Heart right ventricle (tissue), 16 donors: ENCODE measurements at regions not wholly inside any gene's neighbourhood (a gene's known extent, or its start where the extent isn't known, plus 50 kb on each side); places are given as distances from the start of the nearest gene placed in this dataset.
"Not testable (repeated sequence)": the region's sequence is repeated elsewhere in the genome, so short reads cannot be mapped to it uniquely, and the experiment has no call there.

Experiments used
- ATAC-seq, 8 donors: fragments of 200-7000 bp; cut with Tn5 transposase; one replicate each; pipeline ENCODE4 v1.9.1; 2020; ENCODE audit warnings: mild to moderate bottlenecking in 8 of 8, moderate library complexity in 8 of 8, moderate number of reproducible peaks in 1 of 8
- DNase-seq, 2 donors: peaks; one replicate each; pipeline ENCODE4 v3.0.0-alpha.2; 2020
- H3K27ac ChIP-seq, 10 donors: fragments of 200-600 bp; sonication (generic) in 2 of 10; one replicate each; pipeline versions ENCODE4 v1.5.0 to v1.8.0; 2020 to 2022; ENCODE audit warnings: mild to moderate bottlenecking in 3 of 10
- H3K27me3 ChIP-seq, 7 donors: fragments of 200-600 bp; one replicate each; pipeline ENCODE4 v1.8.0; 2021 to 2022; ENCODE audit warnings: mild to moderate bottlenecking in 2 of 7
- H3K36me3 ChIP-seq, 9 donors: fragments of 200-600 bp; sonication (generic) in 1 of 9; one replicate each; pipeline versions ENCODE4 v1.5.0 to v1.8.0; 2020 to 2022; ENCODE audit warnings: mild to moderate bottlenecking in 2 of 9
- H3K4me1 ChIP-seq, 9 donors: fragments of 200-600 bp; sonication (generic) in 1 of 9; one replicate each; pipeline versions ENCODE4 v1.5.0 to v1.8.0; 2020 to 2022; ENCODE audit warnings: mild to moderate bottlenecking in 4 of 9
- H3K4me3 ChIP-seq, 10 donors: fragments of 200-600 bp; sonication (generic) in 2 of 10; one replicate each; pipeline versions ENCODE4 v1.5.0 to v1.8.0; 2020 to 2022; ENCODE audit warnings: mild to moderate bottlenecking in 7 of 10, moderate library complexity in 2 of 10
- H3K9me3 ChIP-seq, 11 donors: fragments of 200-600 bp in 10 of 11; sonication (generic) in 2 of 11; one replicate each; pipeline versions ENCODE4 v1.5.0 to v1.8.0; 2013 to 2022; ENCODE audit warnings: mild to moderate bottlenecking in 2 of 11, control low read depth in 1 of 11, moderate library complexity in 1 of 11
- CTCF ChIP-seq, 9 donors: fragments of 200-600 bp; sonication (generic) in 2 of 9; IDR thresholded peaks; one replicate each; pipeline versions ENCODE4 v1.5.0 to v1.8.0; 2021 to 2022; ENCODE audit warnings: antibody characterized with exemption in 9 of 9, mild to moderate bottlenecking in 5 of 9, moderate library complexity in 1 of 9
- WGBS, 2 donors: extraction: QIAGEN DNeasy Blood & Tissue Kit; methylation state at CpG; one replicate each; pipeline ENCODE4 v1.1.7; 2013; ENCODE audit warnings: inconsistent platforms in 1 of 2; 5-methylcytosine and 5-hydroxymethylcytosine counted together
- intact Hi-C, 10 donors: fragments of 100-400 bp; cut with DNase I; formaldehyde crosslinking; loops; one replicate each; pipeline versions ENCODE4 v1.11.1 to v1.14.2; 2022
- donor health status: Arrhythmogenic right ventricular cardiomyopathy.
- donor health status: ischemic (EF 13 %, LVEDD 7.1; RV severe dilation, severe dysfunction).
- donor health status: healthy with polysubstance abuse.
- donor health status: DM: no; HTN: yes; CAD: no.
- donor health status: DM: no; HTN: no; CAD: no.
- donor health status: ischemic (EF 25% LVEDD 6.9; RV normal size, moderate dysfunction).
- donor health status: ischemic (EF 25% LVEDD 5.7; RV mildly dilated, moderate dysfunction).
- donor health status: healthy.
- donor health status: DM: yes; HTN: yes; CAD: no.
- donor health status: Ischemic cardiomyopathy.
- donor health status: ischemic (EF 35%, LVEDD 5.7; RV mildly dilated, moderate dysfunction).
- donor health status: nonischemic (EF 11% LVEDD 7.7; RV severe dilation, severe dysfunction).
- donor health status: DM: yes; HTN: yes; CAD: no.
- donor health status: PGD.
- donor health status: ischemic (EF 29% LVEDD 5.4; RV normal size, mild dysfunction).
- donor health status: nonischemic (EF 23%, LVEDD 6.1; RV moderate dilation, normal function).

- Histone ChIP-seq H3K27ac (no peak overlapping the region), H3K4me1 (no peaks in the 10 kb centered on the region), H3K4me3 (no peak overlapping the region), H3K27me3 (peaks cover 0 to 10% (median 0%) of the 10 kb centered on the region in 7 donors), H3K36me3 (no peaks in the 10 kb centered on the region), H3K9me3 (no peaks in the 10 kb centered on the region)
- WGBS, 2 donors = 39 to 53% methylated on average over 4 of the region's 4 CpGs
- intact Hi-C loops = no loop called here
- no peak for ATAC-seq
- no peak for DNase-seq
- no peak for TF ChIP-seq CTCF (IDR thresholded peaks at IDR 0.05)
These were observed 196.3 kb downstream of the DCDC2C start for GRCh38 chr2:3899536-3900155.

- intact Hi-C loops = no loop called here
- Histone ChIP-seq H3K9me3 (no peaks in the 10 kb centered on the region), H3K4me1 (no peaks in the 10 kb centered on the region), H3K27me3 (peaks cover 0 to 10% (median 0%) of the 10 kb centered on the region in 7 donors), H3K27ac (peak overlapping the region in 1 of 10 donors; percentile 43), H3K36me3 (no peaks in the 10 kb centered on the region), H3K4me3 (no peak overlapping the region)
- ATAC-seq (peak in 6 of 8 donors; percentile 35 to 93 (median 77)), DNase-seq (peak in 1 of 2 donors; percentile 42)
- WGBS, 2 donors = 68 to 76% methylated on average over 8 of the region's 8 CpGs
- TF ChIP-seq CTCF (IDR thresholded peaks at IDR 0.05) = no peak
These were observed 198.8 kb downstream of the DCDC2C start for GRCh38 chr2:3902131-3902530.

DNA sequence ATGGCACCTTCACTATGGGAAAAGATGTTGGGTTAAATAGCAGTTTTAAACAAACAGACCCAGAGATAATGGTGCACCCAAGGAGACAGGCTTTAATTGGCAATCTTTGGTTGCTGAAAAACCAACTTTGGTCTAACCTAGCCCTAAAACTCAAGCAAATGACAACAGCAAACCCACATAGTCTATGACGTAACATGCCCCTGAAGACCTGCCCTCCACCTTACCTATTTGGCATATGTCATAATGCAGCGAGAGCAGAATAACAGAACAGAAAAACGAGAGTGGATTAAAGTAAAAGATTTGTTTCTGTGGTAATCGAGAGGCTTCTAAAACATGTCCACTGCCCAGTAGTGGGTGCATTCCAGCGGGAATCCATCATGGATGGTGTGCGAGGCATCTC, 200.7 kb downstream of the DCDC2C start:
- no peaks in the 10 kb centered on the region for H3K36me3 ChIP-seq
- H3K27ac ChIP-seq = no peak overlapping the region
- H3K4me3 ChIP-seq = no peak overlapping the region
- H3K27me3 ChIP-seq = peaks cover 0 to 9% (median 0%) of the 10 kb centered on the region in 7 donors
- DNase-seq (no peak), ATAC-seq (no peak)
- WGBS, 2 donors = 93 to 96% methylated on average over 6 of the region's 6 CpGs
- TF ChIP-seq CTCF (IDR thresholded peaks at IDR 0.05) = no peak
- no peaks in the 10 kb centered on the region for H3K4me1 ChIP-seq
- H3K9me3 ChIP-seq = peaks cover 0 to 12% (median 0%) of the 10 kb centered on the region in 11 donors
- intact Hi-C loops = no loop called here

DNA sequence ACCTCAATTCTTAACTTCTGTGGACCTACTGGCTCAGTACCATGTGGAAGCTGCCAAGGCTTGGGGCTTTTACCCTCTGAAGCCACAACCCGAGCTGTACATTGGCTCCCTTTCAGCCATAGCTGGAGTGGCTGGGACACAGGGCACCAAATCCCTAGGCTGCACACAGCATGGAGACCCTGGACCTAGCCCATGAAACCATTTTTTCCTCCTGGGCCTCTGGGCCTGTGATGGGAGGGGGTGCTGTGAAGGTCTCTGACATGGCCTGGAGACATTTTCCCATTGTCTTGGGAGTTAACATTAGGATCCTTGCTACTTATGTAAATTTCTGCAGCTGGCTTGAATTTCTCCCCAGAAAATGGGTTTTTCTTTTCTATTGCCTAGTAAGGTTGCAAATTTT, 205.1 kb downstream of the DCDC2C start:
- H3K4me3 ChIP-seq, DNase-seq, H3K36me3 ChIP-seq, ATAC-seq, H3K27ac ChIP-seq, intact Hi-C loops, H3K27me3 ChIP-seq: not testable (repeated sequence)
- Histone ChIP-seq H3K9me3 (peaks cover 0 to 15% (median 0%) of the 10 kb centered on the region in 11 donors), H3K4me1 (peaks cover 0 to 17% (median 5%) of the 10 kb centered on the region in 9 donors)
- WGBS, 2 donors = 77 to 93% methylated on average over 1 of the region's 1 CpG

- no peak overlapping the region for H3K27ac ChIP-seq
- no peak overlapping the region for H3K4me3 ChIP-seq
- peaks cover 0 to 15% (median 0%) of the 10 kb centered on the region in 11 donors for H3K9me3 ChIP-seq
- H3K4me1 ChIP-seq = peaks cover 0 to 29% (median 6%) of the 10 kb centered on the region in 9 donors
- intact Hi-C loops = no loop called here
- no peak for DNase-seq
- TF ChIP-seq CTCF (IDR thresholded peaks at IDR 0.05) = no peak
- no peaks in the 10 kb centered on the region for H3K36me3 ChIP-seq
- 77 to 80% methylated on average over 13 of the region's 13 CpGs for WGBS, 2 donors
- no peak for ATAC-seq
- H3K27me3 ChIP-seq = peaks cover 0 to 3% (median 0%) of the 10 kb centered on the region in 7 donors
These were observed 208.6 kb downstream of the DCDC2C start for GRCh38 chr2:3911882-3912455.
